ENCODE measurements at regions not wholly inside any gene's neighbourhood (a gene's known extent, or its start where the extent isn't known, plus 50 kb on each side); places are given as distances from the start of the nearest gene placed in this dataset.

- ATAC-seq (ENCODE audit: low FRiP score in 2 of 2) (no peak), DNase-seq (no peak)
- Histone ChIP-seq H3K36me3 (no peaks in the 10 kb centered on the region), H3K4me3 (no peak overlapping the region), H3K27ac (no peak overlapping the region), H3K9me3 (no peaks in the 10 kb centered on the region), H3K4me1 (no peaks in the 10 kb centered on the region), H3K27me3 (no peaks in the 10 kb centered on the region)
- TF ChIP-seq CTCF (IDR thresholded peaks at IDR 0.05) (no peak), EP300 (IDR thresholded peaks at IDR 0.05) (no peak), POLR2AphosphoS5 (IDR thresholded peaks at IDR 0.05) (no peak), POLR2A (IDR thresholded peaks at IDR 0.05) (no peak)
Observed at GRCh38 chr5:106481374-106481773, 1189.4 kb downstream of the EFNA5 start.

GRCh38 chr5:106476630-106477029, 1194.1 kb downstream of the EFNA5 start:
- DNase-seq (no peak), ATAC-seq (ENCODE audit: low FRiP score in 2 of 2) (no peak)
- H3K4me3 ChIP-seq, result no peak overlapping the region
- TF ChIP-seq POLR2AphosphoS5 (IDR thresholded peaks at IDR 0.05) (no peak), POLR2A (IDR thresholded peaks at IDR 0.05) (no peak), CTCF (IDR thresholded peaks at IDR 0.05) (no peak), EP300 (IDR thresholded peaks at IDR 0.05) (no peak)
- no peaks in the 10 kb centered on the region for H3K27me3 ChIP-seq
- no peak overlapping the region for H3K27ac ChIP-seq
- no peaks in the 10 kb centered on the region for H3K4me1 ChIP-seq
- WGBS, 2 donors, result 86 to 88% methylated on average over 4 of the region's 4 CpGs
- no peaks in the 10 kb centered on the region for H3K9me3 ChIP-seq
- no peaks in the 10 kb centered on the region for H3K36me3 ChIP-seq

- H3K9me3 ChIP-seq, result no peaks in the 10 kb centered on the region
- H3K27ac ChIP-seq, result no peak overlapping the region
- no peaks in the 10 kb centered on the region for H3K4me1 ChIP-seq
- TF ChIP-seq POLR2AphosphoS5 (IDR thresholded peaks at IDR 0.05), result no peak
- TF ChIP-seq EP300 (IDR thresholded peaks at IDR 0.05), result no peak
- no peak for TF ChIP-seq POLR2A (IDR thresholded peaks at IDR 0.05)
- no peak for TF ChIP-seq CTCF (IDR thresholded peaks at IDR 0.05)
- H3K4me3 ChIP-seq, result no peak overlapping the region
- no peaks in the 10 kb centered on the region for H3K36me3 ChIP-seq
- no peaks in the 10 kb centered on the region for H3K27me3 ChIP-seq
- no peak for DNase-seq
- no peak for ATAC-seq (ENCODE audit: low FRiP score in 2 of 2)
Observed at GRCh38 chr5:106474066-106474465, 1196.7 kb downstream of the EFNA5 start.

GRCh38 chr5:106459541-106459940, 1211.2 kb downstream of the EFNA5 start:
- ATAC-seq (ENCODE audit: low FRiP score in 2 of 2), result no peak
- H3K36me3 ChIP-seq, result no peaks in the 10 kb centered on the region
- 80 to 81% methylated on average over 4 of the region's 4 CpGs for WGBS, 2 donors

More at GRCh38 chr5:106459541-106459940, 1211.2 kb downstream of the EFNA5 start:
- Histone ChIP-seq H3K9me3 (no peaks in the 10 kb centered on the region), H3K27me3 (no peaks in the 10 kb centered on the region), H3K27ac (no peak overlapping the region), H3K4me3 (no peak overlapping the region), H3K4me1 (no peaks in the 10 kb centered on the region)
- no peak for DNase-seq
- no peak for TF ChIP-seq EP300 (IDR thresholded peaks at IDR 0.05)
- no peak for TF ChIP-seq POLR2AphosphoS5 (IDR thresholded peaks at IDR 0.05)
- no peak for TF ChIP-seq CTCF (IDR thresholded peaks at IDR 0.05)
- no peak for TF ChIP-seq POLR2A (IDR thresholded peaks at IDR 0.05)
